Skin epidermis (tissue), 12 donors: ENCODE measurements at regions not wholly inside any gene's neighbourhood (a gene's known extent, or its start where the extent isn't known, plus 50 kb on each side); places are given as distances from the start of the nearest gene placed in this dataset.
"Not testable (repeated sequence)": the region's sequence is repeated elsewhere in the genome, so short reads cannot be mapped to it uniquely, and the experiment has no call there.

Experiments
- H3K27ac ChIP-seq, 21 experiments: fragments of 200-600 bp; sonication (generic) in 11 of 21; one replicate each; pipeline ENCODE4 v1.5.0; 2020; ENCODE audit warnings: mild to moderate bottlenecking in 3 of 21, inconsistent platforms in 2 of 21, moderate library complexity in 2 of 21
- H3K4me3 ChIP-seq, 7 experiments: fragments of 200-600 bp; sonication (generic) in 2 of 7; one replicate each; pipeline ENCODE4 v1.5.0; 2020; ENCODE audit warnings: inconsistent platforms in 2 of 7, mild to moderate bottlenecking in 2 of 7, moderate library complexity in 1 of 7

DNA sequence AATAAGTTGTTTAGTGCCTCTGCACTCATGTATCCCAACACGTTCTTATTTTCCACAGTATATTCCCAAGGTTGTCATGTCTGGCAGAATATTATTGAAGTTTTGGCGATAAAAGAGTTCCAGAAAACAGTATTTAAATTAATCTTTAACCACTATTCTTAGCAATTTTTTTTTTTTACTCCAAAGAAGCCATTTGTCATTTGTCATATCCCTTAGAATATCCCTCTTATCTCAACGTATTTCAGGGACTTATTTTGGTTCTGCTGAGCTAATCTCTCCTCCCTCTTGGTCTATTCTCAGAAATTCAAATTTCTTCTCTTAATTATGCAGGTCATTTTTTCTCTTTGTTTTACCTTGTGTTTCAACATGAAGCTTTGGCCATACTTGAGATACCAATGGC is 643.4 kb downstream of the ANKRD7 start:
- Histone ChIP-seq H3K4me3 (no peak overlapping the region), H3K27ac (no peak overlapping the region)

DNA sequence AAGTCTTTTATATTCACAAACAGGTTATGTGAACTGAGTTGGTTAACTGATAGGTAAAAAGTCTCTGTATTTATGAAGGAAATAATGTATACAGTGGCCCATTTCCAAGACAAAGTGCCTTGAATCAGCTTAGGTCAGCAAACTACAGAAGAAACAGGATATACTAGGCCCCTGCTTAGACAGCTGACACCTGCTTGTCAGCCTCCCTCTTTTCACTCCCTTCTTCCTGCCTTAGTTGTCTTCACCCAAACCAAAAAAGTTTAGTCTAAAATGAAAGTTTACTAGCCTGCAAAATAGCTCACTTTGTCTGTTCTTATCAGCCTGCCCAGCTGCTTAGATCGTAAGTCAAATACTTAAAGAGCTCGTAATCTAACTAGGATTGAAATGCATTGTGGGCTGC is 644.6 kb downstream of the ANKRD7 start:
- H3K27ac ChIP-seq, H3K4me3 ChIP-seq: not testable (repeated sequence)

DNA sequence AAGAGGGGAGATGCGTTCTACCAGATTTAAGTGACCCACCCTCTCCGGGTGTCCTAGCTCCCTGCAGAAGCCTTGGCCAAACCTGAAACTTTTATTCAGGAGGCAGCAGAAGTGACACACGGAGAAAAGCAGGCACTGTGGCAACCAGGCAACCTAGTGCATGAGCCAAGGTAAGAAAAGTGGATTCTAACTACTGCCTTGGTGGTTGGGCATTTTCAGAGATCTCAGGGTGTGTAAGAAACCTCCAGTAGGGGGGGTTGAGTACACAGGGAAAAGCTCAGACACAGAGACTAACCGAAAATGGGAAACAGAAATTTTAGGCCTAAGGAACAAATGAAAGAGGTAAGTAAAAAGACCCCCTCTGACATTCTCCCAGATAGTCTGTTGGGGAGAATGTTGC is 645.7 kb downstream of the ANKRD7 start:
- H3K4me3 ChIP-seq: no peak overlapping the region

DNA sequence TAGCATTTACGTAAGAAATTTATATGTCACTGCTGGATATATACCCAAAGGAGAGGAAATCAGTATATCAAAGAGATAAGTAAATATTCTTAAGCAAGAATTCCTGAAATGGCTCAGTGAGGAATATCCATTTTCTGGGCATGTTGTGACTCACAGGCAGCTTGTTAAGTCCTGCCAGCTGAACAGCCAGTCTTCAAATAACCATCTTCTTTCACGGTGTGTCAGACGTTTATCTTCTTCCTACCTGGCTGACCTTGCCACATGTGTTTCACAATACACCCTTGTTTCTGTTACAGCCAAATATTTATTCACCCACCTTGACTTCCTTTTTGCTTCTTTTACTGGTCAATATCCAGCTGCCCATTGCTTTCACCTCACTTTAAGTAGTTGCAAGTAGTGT is 648.1 kb downstream of the ANKRD7 start:
- no peak overlapping the region for H3K4me3 ChIP-seq
- H3K27ac ChIP-seq: peak overlapping the region in 1 of 21 experiments; percentile 16

More for the DNA sequence above, 645.7 kb downstream of the ANKRD7 start:
- no peak overlapping the region for H3K27ac ChIP-seq

DNA sequence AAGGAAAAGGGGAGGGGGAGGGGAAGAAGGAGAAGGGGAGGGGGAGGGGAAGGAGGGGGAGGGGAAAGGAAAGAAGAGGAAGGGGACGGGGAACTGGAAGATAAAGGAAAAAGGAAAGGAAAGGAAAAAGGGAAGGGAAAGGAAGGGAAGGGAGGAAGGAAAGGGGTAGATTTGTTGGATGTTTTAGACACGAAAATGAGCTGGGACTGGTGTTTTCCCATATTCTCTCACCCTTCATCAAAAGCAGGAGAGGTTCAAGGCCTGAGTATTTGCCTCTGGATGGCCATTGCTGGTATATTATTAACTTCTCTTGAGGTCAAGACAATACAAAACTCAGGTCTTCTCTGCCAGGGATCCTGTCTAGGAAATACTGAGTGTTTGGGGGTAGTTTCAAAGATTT is 652.7 kb downstream of the ANKRD7 start:
- Histone ChIP-seq H3K27ac (no peak overlapping the region), H3K4me3 (no peak overlapping the region)

DNA sequence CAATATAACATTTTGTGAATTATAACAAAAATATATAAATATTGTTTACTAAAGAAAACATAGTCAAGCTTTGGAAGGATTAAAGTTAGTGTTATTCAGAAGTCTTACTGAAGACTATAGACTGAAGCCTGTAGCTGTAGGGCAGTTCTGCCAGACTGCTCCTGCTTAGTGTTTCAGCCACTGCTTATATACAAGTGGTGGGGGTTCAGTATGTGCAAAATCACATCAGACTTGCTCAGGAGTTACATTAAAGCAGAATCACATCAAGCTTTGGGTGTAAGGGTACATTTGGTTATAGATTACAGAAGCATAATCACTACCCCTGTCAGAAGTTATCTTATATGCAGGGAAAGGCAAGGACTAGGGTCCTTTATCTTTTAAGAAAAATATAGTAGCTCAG is 653.8 kb downstream of the ANKRD7 start:
- Histone ChIP-seq H3K4me3 (no peak overlapping the region), H3K27ac (no peak overlapping the region)

DNA sequence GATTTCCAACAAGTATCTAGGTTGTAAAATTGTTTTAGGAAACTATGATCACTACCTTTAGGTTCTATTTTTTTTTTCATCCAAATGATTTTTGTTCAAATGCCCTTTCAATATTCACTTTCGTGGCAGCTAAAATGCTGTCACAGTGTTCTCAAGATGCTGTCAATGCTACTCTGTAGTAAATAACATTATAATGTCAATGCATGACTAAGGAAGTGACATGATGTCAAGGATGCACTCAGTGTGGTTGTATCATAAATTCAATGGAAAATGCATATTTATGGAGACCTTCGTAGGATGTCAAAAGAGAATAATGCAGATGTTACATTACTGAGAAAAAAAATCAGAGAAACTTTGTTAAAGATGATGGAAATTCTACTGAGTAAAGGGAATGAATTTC is 673.8 kb downstream of the ANKRD7 start:
- no peak overlapping the region for H3K4me3 ChIP-seq
- no peak overlapping the region for H3K27ac ChIP-seq

DNA sequence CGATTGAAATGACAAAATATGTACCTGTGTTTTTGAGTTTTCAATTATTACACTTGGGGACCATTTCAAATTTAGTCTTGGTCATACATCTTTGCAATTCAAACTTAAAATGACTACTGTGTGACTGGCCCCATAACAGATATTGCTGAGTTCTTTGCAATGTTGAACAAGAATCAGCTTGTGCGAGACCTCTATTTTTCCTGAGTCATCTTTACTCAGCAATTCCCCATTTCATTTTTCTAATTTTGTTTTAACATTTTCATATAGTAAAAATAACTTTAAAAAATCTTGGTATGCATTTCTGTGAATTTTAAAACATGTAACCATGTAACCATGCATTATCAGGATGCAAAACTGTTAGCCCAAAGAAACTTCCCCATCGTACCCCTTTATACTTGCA is 678.1 kb downstream of the ANKRD7 start:
- no peak overlapping the region for H3K27ac ChIP-seq
- H3K4me3 ChIP-seq: no peak overlapping the region

DNA sequence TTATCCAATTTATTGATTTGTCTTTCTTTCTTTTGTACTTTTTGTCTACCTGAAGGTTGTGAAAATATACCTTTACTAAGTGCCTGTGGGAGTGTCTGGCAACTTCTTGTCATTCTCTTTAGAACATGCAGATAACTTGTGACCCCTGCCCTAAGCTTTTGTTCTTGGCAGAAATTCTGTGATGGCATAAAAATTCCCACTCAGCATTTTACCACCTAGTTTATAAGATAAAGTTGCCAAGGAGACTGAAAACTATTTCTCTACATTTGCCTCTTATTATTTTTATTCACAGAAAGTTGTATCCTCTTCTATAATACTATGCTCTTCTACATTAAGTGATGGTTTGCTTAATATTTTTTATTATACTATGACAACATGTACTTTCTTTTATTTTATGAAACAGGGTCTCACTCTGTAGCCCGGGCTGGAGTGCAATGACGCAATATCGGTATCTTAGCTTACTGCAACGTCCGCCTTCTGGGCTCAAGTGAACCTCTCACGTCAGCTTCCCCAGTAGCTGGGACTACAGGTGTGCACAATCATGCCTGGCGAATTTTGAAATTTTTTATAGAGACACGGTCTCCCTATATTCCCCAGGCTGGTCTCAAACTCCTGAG is 683.5 kb downstream of the ANKRD7 start:
- no peak overlapping the region for H3K4me3 ChIP-seq
- H3K27ac ChIP-seq: no peak overlapping the region

DNA sequence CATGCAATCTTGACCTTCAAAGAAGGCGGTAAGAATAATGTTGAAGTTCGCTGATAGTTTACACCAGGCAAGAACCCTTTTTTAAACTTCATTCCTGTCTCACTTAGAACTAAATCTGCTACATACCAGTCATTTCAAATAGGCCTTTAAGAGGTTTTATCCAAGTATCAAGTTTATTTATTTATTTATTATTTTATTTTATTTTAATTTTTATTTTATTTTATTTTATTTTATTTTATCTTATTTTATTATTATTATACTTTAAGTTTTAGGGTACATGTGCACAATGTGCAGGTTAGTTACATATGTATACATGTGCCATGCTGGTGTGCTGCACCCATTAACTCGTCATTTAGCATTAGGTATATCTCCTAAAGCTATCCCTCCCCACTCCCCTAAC is 691.6 kb downstream of the ANKRD7 start:
- not testable (repeated sequence) for H3K27ac ChIP-seq, H3K4me3 ChIP-seq

DNA sequence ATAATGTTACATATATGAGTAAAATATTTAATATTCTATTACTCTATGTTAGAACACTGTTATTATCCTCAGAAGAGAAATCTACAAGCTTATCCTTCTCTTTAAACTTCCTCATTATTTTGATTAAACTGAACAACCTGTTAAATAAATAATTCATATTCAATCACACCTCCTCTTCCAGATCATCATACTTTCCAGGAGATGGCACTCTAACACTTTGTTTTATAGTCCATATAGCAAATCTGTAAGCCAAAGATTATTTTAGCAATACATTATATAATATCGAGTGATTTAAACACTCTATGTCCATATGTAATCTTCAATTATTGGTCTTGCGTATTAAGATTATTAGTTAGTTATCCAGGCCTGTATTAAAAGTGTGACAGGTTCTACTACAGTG is 694.1 kb downstream of the ANKRD7 start:
- Histone ChIP-seq H3K4me3 (no peak overlapping the region), H3K27ac (no peak overlapping the region)

DNA sequence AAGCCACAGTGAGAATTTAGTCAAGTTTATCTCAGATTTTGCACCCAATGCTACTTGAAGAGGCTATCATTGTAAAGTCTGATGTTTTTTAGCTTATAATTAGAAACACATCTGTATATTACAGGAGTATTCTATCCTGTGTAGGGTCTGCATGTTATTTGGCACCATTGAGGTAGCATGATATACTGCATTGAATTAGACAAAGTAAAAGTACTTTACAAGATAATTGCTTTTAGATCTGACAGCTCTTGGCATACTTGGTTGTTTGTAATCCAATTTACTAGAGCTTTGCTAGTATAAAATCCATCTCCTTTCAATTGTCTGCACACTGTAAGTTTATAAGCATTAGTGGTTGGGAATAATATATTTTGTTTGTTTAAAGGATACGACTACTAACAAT is 714.3 kb downstream of the ANKRD7 start:
- no peak overlapping the region for H3K4me3 ChIP-seq
- H3K27ac ChIP-seq: no peak overlapping the region

DNA sequence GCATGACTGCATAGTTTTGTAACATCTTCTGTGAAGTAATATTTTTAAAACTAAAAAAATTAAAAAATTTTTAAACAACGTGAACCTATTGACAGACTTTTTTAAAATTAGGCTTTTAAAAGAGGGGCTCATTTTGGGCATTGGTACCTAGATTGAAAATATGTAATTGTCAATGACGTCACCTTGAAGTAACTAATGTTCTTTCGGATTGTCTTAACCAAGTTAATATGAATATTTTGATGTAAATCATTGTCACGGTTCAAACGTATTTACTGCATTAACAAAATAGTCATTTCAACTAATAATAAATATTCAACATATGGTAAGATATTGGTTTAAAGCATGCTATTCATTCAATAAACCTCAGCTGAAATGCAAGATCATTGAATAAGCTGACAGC is 719.8 kb downstream of the ANKRD7 start:
- Histone ChIP-seq H3K4me3 (no peak overlapping the region), H3K27ac (no peak overlapping the region)

DNA sequence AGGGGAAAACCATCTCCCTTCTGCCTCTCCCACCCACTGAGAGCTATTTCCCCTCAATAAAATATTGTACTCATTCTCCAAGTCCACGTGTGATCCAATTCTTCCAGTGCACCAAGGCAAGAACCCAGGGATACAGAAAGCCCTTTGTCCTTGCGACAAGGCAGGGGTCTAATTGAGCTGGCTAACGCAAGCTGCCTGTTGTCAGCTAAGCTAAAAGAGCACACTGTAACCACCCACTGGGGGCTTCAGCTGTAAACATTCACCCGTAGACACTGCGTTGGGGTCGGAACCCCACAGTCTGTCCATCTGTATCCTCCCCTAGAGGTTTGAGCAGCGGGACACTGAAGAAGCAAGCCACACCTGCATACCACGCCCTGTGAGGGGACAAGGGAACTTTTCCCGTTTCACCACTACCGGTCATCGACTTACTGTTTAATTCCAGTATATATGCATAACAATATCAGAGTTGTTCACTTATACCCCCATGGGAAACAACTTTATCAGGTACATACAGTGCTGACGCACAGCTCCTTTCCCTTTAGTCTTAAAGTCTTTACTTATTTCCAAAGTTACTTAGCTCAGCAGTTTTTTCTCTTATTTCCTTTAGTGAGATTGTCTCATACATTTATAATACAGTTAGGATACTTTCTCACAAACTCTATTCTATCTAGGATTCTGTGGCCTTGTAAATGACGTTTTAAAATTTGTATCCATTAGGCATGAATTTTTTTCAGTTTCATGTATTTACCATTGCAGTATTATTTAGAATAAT is 721.6 kb downstream of the ANKRD7 start:
- H3K27ac ChIP-seq: no peak overlapping the region
- H3K4me3 ChIP-seq: no peak overlapping the region

DNA sequence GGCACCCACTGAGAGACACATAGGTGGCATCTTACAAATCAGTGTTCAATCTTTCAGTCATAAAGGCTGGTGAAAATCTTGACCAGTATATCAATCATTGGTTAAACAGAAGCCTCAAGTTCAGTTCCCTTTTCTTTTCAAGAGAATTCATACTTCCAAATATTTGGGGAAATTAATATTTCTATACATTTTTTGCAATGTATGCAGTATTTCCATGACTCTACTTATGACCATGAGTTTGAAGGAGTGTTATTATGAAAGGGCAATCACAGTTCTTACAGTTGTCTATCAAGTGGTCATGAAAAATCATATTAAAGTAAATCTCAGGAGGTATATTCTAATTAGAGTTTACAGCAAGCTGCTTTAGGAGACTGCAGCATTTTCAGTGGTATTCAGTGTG is 724.0 kb downstream of the ANKRD7 start:
- Histone ChIP-seq H3K27ac (no peak overlapping the region), H3K4me3 (no peak overlapping the region)

DNA sequence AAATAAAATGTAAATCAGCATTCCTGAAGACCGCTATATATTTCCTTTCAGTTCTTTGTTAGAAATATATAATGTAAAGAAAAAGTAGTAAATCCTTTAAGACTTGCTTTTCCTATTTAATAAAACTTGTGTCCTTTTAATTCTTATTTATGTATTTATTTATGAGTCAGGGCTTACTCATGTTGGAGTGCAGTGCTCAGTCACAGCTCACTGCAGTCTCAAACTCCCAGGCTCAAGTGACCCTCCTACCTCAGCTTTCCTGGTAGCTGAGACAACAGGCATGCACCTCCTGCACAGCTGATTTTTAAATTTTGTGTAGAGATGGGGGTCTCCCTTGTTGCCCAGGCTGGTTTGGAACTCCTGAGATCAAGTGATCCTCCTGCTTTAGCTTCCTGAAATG is 724.5 kb downstream of the ANKRD7 start:
- Histone ChIP-seq H3K4me3 (no peak overlapping the region), H3K27ac (no peak overlapping the region)

DNA sequence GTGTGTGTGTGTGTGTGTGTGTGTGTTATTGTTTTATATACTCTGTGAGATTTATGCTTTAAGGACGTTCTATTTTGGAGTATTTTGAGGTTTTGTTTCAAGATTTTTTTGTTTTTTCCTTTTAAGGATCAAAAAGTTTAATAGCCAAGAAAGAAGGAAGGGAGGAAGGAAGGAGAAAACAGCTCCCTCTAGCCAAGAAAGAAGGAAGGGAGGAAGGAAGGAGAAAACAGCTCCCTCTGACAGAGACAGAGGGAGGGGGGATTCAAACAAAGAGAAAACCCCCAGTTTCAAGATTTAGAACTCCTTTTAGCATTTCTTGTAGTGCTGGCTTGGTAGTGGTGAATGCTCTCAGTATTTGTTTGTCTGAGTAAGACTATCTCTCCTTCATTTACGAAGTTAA is 731.8 kb downstream of the ANKRD7 start:
- not testable (repeated sequence) for H3K27ac ChIP-seq, H3K4me3 ChIP-seq

DNA sequence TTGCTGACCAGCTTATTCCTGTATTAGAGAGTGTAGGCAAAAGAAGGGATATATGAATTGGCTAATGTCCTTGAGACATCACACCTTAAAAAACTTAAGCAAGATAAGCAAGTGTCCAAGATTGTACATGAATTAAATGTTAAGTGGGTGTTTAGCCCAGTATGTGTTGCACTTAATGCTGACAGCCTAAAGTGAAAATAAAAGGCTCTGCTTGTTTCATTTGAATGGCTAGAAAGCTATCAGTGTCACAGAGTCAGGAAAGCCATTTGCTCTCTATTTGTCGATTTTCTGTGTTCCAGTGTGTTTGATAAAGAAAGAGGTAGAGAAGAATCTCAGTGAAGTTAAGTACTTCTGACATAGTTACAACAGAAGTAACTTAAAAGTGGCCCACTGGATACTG is 744.9 kb downstream of the ANKRD7 start:
- Histone ChIP-seq H3K4me3 (no peak overlapping the region), H3K27ac (no peak overlapping the region)

DNA sequence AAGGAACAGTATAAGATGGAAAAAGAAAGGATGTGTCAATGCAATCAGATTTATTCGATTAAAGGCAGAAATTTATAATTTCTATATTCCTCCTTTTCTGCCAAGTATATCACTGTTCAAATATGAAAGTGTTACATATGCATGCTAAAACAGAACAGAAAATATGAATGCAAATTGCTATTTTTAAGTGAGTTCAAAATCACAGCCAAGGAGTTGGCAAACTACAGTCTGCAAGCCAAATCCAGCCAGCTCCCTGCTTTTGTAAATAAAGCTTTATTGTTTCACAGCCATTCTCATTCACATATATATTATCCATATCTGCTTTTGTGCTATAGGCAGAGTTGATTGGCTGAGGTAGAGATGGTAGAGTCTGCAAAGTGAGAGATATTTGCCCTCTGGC is 747.2 kb downstream of the ANKRD7 start:
- H3K4me3 ChIP-seq: no peak overlapping the region
- H3K27ac ChIP-seq: no peak overlapping the region

DNA sequence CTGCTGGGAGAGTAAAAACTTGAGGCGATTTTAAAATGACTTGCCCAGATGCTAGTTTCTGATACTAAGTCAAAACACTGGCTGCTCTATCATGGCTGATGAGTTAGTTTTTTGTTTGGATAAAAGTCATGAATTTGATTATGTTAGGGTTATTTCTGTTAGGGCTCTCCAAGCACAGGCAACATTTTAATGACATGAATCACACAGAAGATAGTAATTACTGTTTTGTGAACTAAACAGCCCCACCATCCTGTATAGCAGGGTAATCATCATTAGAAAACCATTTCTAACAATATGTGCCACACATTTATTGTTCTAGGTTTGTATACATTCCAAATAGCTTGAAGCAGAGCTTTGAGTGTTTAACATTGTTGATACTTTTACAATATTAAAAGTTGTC is 750.3 kb downstream of the ANKRD7 start:
- Histone ChIP-seq H3K4me3 (no peak overlapping the region), H3K27ac (no peak overlapping the region)

DNA sequence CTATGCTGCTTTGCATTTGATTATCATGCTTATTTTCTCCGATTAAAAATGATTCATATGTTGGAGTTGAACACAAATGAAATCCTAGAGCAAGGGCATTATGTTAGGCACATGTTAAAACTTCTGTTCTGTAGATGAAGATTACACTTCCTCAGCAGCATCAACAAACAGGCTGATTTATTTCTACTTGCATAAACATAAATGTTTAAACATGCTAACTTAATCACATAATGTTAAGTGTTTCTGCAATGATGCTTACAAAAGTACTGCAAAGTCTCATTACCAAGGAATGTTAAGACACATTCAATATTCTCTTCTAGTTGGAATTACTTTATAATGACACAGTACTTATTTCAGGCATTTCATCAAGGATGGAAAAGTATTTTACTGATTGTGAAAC is 770.8 kb downstream of the ANKRD7 start:
- Histone ChIP-seq H3K27ac (no peak overlapping the region), H3K4me3 (no peak overlapping the region)

DNA sequence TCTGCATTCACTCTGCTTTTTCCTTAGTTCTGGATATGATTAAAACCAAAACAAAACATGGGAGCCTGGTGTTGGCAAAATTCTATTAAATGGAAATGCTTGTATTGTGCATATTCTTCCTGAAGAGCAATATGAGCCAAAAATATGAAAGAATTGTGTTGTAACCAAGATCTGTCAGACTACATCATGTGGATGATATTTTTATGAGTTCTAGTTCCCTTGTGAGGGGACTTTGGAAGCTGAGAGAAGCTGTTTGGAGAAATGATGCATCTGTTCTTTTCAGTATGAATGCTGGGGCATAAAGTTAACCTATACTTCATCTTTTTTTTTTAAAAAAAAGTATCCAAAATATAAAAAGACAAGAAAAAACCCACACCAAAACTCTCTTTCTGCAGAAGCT is 782.7 kb downstream of the ANKRD7 start:
- H3K4me3 ChIP-seq: no peak overlapping the region
- H3K27ac ChIP-seq: no peak overlapping the region
